ENCODE measurements at regions not wholly inside any gene's neighbourhood (a gene's known extent, or its start where the extent isn't known, plus 50 kb on each side); places are given as distances from the start of the nearest gene placed in this dataset.

DNA sequence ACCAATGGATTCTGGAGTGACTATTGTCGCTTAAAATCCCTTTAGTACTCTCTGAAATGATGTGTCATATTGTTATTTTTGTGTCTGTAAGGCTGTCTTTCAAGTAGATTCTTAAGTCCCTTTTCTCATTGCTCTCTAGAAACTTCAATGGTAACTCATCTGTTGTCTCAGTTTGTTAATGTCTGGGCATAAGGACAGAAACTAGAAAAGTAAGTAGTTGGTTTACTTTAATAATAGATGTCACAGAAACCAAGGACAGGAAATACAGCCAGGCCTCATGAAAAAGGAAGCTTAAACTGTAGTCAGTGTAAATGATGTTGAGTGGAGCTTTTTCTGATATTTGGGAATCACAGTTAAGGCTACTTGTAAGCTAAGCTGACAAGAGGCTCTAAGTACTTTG lies 730.2 kb upstream of the DPPA4 start:
- TF ChIP-seq, protein P1, sequence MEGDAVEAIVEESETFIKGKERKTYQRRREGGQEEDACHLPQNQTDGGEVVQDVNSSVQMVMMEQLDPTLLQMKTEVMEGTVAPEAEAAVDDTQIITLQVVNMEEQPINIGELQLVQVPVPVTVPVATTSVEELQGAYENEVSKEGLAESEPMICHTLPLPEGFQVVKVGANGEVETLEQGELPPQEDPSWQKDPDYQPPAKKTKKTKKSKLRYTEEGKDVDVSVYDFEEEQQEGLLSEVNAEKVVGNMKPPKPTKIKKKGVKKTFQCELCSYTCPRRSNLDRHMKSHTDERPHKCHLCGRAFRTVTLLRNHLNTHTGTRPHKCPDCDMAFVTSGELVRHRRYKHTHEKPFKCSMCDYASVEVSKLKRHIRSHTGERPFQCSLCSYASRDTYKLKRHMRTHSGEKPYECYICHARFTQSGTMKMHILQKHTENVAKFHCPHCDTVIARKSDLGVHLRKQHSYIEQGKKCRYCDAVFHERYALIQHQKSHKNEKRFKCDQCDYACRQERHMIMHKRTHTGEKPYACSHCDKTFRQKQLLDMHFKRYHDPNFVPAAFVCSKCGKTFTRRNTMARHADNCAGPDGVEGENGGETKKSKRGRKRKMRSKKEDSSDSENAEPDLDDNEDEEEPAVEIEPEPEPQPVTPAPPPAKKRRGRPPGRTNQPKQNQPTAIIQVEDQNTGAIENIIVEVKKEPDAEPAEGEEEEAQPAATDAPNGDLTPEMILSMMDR (conservative IDR thresholded peaks at IDR 0.05; ENCODE audit: low read depth, low read length) = no peak
- no peak for DNase-seq (ENCODE audit: low read depth)
- no peak overlapping the region for H3K4me3 ChIP-seq (ENCODE audit: low read length)

GRCh38 chr3:110069761-110070160 lies 732.4 kb upstream of the DPPA4 start:
- no peak overlapping the region for H3K4me3 ChIP-seq (ENCODE audit: low read length)
- TF ChIP-seq, protein P1 (conservative IDR thresholded peaks at IDR 0.05; ENCODE audit: low read depth, low read length) = no peak
- no peak for DNase-seq (ENCODE audit: low read depth)

DNA sequence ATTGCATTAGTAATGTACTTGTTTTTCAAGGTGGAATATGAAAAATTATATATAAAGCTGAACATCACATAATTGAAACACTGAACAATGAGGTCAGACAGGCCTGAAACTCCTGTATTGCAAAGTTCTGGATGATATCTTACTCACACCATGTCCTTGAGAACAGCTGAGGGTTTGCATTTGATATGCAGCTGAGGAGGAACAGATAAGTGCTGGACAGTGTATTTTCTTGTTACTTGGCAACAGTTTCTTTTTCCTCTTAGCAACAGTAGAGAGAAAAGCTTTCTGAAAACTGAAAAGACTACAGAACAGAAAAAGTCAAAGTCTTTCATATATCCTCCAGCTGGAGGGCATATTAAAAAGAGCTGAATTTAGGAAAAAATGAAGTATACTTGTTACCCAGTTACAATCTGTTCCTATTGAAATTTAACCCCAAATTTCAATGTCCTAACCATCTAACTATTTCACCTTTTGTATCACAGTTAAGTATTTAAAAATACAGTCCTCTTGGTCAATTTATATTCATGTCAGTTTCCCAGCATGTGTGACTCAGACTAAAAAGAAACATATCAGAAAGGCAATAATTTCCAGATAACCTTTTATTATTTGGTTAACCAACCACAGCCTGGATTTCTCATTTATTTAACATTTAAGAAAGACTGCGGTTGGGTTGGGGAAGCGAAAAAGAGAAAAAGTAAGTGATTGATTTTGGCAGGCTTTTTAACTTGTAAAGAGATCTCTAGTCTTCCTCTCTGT lies 733.0 kb upstream of the DPPA4 start:
- peak; percentile 5 for DNase-seq (ENCODE audit: low read depth)
- TF ChIP-seq, protein P1 (conservative IDR thresholded peaks at IDR 0.05; ENCODE audit: low read depth, low read length) = no peak
- no peak overlapping the region for H3K4me3 ChIP-seq (ENCODE audit: low read length)

GRCh38 chr3:110074095-110074494 lies 736.7 kb upstream of the DPPA4 start:
- TF ChIP-seq, protein P1 (conservative IDR thresholded peaks at IDR 0.05; ENCODE audit: low read depth, low read length) = no peak

GRCh38 chr3:110077093-110077492 lies 739.7 kb upstream of the DPPA4 start:
- TF ChIP-seq, protein P1 (conservative IDR thresholded peaks at IDR 0.05; ENCODE audit: low read depth, low read length) = no peak
- no peak for DNase-seq (ENCODE audit: low read depth)
- no peak overlapping the region for H3K4me3 ChIP-seq (ENCODE audit: low read length)

More at GRCh38 chr3:110074095-110074494, 736.7 kb upstream of the DPPA4 start:
- H3K4me3 ChIP-seq (ENCODE audit: low read length) = no peak overlapping the region
- DNase-seq (ENCODE audit: low read depth) = no peak

DNA sequence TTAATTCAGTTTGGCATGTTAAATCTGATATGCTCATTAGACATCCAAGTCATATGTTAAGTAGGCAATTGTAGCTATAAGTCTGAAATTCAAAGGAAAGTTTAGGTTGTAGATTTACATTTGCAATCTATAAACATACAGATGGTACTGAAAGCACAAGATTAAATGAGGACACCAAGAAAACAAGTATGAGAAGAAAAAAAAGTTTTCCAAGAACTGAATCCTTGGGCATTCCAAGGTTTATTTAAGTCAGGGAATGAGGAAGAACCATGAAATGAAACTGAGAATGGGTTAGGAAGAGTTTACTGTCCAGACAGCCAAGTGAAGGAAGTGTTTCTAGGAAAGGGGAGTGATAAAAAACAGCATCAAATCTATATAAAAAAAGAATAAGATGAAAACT lies 756.1 kb upstream of the DPPA4 start:
- DNase-seq (ENCODE audit: low read depth) = no peak
- H3K4me3 ChIP-seq (ENCODE audit: low read length) = no peak overlapping the region
- TF ChIP-seq, protein P1 (conservative IDR thresholded peaks at IDR 0.05; ENCODE audit: low read depth, low read length) = no peak

DNA sequence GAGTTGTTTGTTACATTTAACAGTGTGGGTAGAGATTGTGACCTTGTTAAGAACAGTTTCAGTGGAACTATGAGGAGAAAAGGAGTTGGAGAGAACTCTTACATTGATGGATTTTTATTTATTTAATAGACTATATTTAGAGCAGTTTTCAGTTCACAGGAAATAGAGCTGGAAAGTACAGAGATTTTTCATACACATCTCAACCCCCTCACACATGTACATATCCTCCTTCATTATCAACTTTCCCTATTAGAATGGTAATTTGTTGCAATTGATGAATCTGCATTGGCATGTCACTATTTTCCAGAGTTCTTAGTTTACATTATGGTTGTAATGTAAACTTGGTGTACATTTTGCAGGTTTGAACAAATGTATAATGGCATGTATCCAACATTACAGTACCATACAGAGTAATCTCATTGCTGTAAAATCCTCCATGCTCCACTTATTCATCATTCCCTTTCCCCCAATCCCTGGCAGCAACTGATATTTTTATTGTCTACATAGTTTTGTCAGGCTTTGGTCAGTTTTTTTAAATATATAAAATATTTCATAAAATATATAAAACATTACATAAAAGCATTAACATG lies 756.6 kb upstream of the DPPA4 start:
- no peak for DNase-seq (ENCODE audit: low read depth)
- TF ChIP-seq, protein P1 (conservative IDR thresholded peaks at IDR 0.05; ENCODE audit: low read depth, low read length) = no peak
- no peak overlapping the region for H3K4me3 ChIP-seq (ENCODE audit: low read length)
